Activated CD8-positive, alpha-beta T cell treated with anti-CD3 and anti-CD28 coated beads, Interleukin-2, amount 10 ng/mL, durations not matched to agents 7 days and 5 days (primary cell): ENCODE measurements at regions not wholly inside any gene's neighbourhood (a gene's known extent, or its start where the extent isn't known, plus 50 kb on each side); places are given as distances from the start of the nearest gene placed in this dataset.

Experiments used
- ATAC-seq: fragments of 150-1000 bp; cut with Tn5 transposase; one replicate; pipeline ENCODE4 v1.10.0; 2021; ENCODE audit warnings: moderate library complexity
- CTCF ChIA-PET: fragments of 350-600 bp; sonication (Branson Sonifier 250); formaldehyde crosslinking; loops from one replicate; lab custom pipeline; 2021; ENCODE audit warnings: antibody characterized with exemption; lab: Charles Lee
- POLR2A ChIA-PET: fragments of 350-600 bp; sonication (Branson Sonifier 250); formaldehyde crosslinking; loops from one replicate; lab custom pipeline; 2021; ENCODE audit warnings: antibody characterized with exemption; lab: Charles Lee
- DNase-seq: peaks from one replicate; pipeline ENCODE4 v3.0.0-alpha.2; 2020
- H3K27ac Mint-ChIP-seq: one replicate; pipeline ENCODE4 v1.8.0; 2021; ENCODE audit warnings: mild to moderate bottlenecking, mixed read lengths
- H3K27me3 Mint-ChIP-seq: one replicate; pipeline ENCODE4 v1.8.0; 2021; ENCODE audit warnings: low read depth, mixed read lengths
- H3K36me3 Mint-ChIP-seq: one replicate; pipeline ENCODE4 v1.8.0; 2021; ENCODE audit warnings: low read depth, mixed read lengths
- H3K4me1 Mint-ChIP-seq: one replicate; pipeline ENCODE4 v1.8.0; 2021; ENCODE audit warnings: low read depth, mixed read lengths
- H3K4me3 Mint-ChIP-seq: one replicate; pipeline ENCODE4 v1.8.0; 2021; ENCODE audit warnings: mild to moderate bottlenecking, mixed read lengths
- H3K9me3 Mint-ChIP-seq: one replicate; pipeline ENCODE4 v1.8.0; 2022; ENCODE audit warnings: mixed read lengths; ENCODE audit not compliant: insufficient read depth

DNA sequence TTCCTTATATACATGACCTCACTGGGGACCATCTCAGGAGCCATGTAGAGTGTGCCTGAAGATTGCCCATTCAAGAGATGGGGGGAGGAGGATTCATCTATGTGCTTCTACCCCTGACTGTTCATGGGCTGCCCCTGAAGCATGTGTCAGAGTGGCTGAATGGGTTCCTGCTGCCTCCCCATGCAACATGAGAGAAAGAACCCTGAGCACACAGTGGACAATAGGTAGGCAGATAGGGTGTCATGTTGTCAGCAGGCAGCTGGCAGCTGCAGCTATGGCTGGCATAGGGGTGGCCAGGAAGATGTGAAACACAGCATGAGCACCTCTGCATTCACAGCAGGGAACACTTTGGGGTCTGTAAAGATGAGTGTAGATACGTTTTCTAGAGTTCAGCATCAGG, 208.4 kb upstream of the CNR1 start:
- DNase-seq (no peak), ATAC-seq (no peak)
- no peaks in the 10 kb centered on the region for H3K36me3 Mint-ChIP-seq
- ChIA-PET CTCF (no interaction called here), POLR2A (no interaction called here)
- H3K27ac Mint-ChIP-seq: no peak overlapping the region
- H3K9me3 Mint-ChIP-seq: no peaks in the 10 kb centered on the region
- no peaks in the 10 kb centered on the region for H3K27me3 Mint-ChIP-seq
- H3K4me1 Mint-ChIP-seq: no peaks in the 10 kb centered on the region
- H3K4me3 Mint-ChIP-seq: no peak overlapping the region

DNA sequence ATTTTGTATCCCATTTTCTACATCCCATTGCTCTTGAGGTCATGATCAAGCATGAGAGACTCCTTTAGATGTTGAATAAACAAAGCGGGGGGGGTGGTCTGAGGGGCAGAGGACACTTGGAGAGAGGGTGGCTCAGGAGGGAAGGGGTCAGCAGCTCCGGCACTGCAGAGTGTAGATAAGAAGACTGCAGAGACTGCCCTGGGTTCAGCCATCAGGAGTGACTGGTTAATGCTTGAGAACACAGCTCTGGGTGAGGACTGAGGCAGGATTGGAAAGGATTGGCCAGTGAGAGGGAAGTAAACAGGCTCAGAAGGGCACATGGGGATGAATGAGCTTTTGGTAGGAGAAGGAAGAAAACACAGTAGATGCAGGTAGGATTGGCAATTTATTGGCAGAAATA, 205.3 kb upstream of the CNR1 start:
- DNase-seq (no peak), ATAC-seq (no peak)
- Mint-ChIP-seq H3K9me3 (no peaks in the 10 kb centered on the region), H3K4me1 (no peaks in the 10 kb centered on the region), H3K27me3 (no peaks in the 10 kb centered on the region), H3K36me3 (no peaks in the 10 kb centered on the region), H3K4me3 (no peak overlapping the region), H3K27ac (no peak overlapping the region)
- CTCF ChIA-PET: no interaction called here
- POLR2A ChIA-PET: no interaction called here

DNA sequence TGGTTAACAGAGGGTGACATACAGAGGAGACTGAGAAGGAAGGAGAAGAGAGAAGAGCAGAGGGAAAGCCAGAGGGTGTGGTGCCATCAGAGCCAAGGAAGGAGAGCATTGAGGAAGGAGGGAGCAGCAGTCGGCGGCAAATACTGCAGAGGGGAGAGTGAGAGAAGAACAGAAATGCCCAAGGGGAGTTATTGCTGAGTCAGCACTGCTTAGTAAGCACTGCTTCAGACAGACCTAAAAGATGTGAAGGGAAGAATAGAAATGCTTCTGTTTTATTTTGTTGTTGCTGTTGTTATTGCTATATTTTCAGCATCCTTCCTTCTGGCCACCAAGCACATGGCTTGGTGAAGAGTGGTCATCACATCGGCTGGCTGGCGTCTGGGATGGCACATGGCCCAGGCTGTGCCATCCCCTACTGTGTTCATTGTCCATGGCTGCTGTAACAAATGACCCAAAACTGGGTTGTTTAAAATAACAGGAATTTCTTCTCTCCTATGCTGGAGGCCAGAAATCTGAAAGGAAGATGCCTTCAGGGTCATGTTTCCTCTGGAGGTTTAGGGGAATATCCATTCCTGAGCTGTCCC, 204.1 kb upstream of the CNR1 start:
- Mint-ChIP-seq H3K4me3 (no peak overlapping the region), H3K27me3 (no peaks in the 10 kb centered on the region), H3K4me1 (no peaks in the 10 kb centered on the region), H3K36me3 (no peaks in the 10 kb centered on the region), H3K9me3 (no peaks in the 10 kb centered on the region), H3K27ac (no peak overlapping the region)
- CTCF ChIA-PET: no interaction called here
- ATAC-seq (no peak), DNase-seq (no peak)
- POLR2A ChIA-PET: no interaction called here

DNA sequence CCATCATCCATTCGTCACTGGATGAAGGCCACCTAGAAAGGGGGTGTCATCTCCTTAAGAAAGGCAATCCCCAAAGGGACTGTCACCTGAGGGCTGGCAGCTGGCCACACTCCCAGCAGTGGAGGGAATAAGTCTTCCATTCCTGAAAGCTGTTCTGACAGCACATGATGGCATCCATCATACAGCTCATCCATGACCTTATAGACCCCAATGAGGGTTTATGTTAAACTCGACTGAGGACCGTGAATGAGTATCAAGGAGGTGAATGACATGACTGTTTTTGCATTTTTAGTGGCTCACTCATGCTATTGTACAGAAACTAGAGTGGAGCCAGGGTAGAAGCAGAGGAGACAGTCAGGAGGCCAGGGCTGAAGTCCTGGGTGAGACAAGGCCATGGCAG, 203.1 kb upstream of the CNR1 start:
- POLR2A ChIA-PET: no interaction called here
- Mint-ChIP-seq H3K4me1 (no peaks in the 10 kb centered on the region), H3K4me3 (no peak overlapping the region), H3K27ac (no peak overlapping the region), H3K36me3 (no peaks in the 10 kb centered on the region), H3K27me3 (no peaks in the 10 kb centered on the region), H3K9me3 (no peaks in the 10 kb centered on the region)
- DNase-seq (no peak), ATAC-seq (no peak)
- CTCF ChIA-PET: no interaction called here

DNA sequence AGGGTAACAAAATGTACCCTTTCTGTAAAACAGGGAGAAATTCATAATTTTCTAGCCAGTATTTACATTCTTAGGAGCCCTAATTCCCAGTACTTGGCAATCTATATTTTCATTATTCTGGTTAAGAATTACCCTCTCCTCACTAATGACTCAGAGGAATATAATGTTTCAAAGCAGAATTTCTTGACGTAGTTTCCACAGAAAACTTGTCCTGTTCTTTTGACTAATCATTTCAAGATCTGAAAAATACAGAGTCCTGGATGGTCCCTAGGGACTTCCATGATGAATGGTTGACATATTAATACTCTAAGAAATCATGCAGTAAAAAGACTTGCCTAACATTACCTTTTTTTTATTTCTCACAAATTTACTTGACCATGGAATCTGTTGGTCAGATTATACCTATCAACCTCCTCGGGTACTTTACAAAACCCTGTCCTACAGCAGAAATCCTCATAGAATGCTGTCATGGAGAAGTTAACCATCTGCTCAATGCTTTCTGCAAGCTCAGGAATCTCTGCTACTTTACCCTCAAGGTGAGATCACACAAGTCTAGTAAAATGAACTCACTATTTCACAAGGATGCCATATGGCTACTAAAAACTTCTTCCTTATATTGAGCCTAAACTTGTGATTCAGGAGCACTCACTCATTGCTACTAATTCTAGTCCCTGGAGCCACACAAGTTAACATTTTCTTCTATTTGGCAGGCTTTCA, 202.1 kb upstream of the CNR1 start:
- DNase-seq (no peak), ATAC-seq (no peak)
- ChIA-PET POLR2A (no interaction called here), CTCF (no interaction called here)
- no peaks in the 10 kb centered on the region for H3K27me3 Mint-ChIP-seq
- H3K9me3 Mint-ChIP-seq: no peaks in the 10 kb centered on the region
- no peak overlapping the region for H3K27ac Mint-ChIP-seq
- H3K36me3 Mint-ChIP-seq: no peaks in the 10 kb centered on the region
- H3K4me1 Mint-ChIP-seq: no peaks in the 10 kb centered on the region
- no peak overlapping the region for H3K4me3 Mint-ChIP-seq

DNA sequence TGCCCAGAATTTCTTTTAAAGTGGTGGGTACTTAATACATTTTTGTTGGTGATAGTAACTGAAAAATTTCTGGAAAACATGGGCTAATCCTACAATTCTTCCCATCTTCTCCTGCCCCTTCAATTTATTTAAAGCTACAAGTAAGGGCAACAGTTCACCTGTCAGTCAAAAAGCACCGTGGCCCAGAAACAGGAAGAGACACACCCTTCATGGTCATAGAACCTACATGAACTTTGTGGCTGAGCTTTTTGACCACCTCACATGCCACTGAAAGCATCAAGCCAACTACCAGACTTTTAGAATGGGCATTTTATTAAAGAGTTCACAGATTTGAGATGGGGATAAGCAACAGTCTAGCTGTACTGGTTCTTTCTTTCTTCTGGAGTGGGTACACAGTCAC, 201.1 kb upstream of the CNR1 start:
- Mint-ChIP-seq H3K9me3 (no peaks in the 10 kb centered on the region), H3K27me3 (no peaks in the 10 kb centered on the region), H3K27ac (no peak overlapping the region), H3K4me1 (no peaks in the 10 kb centered on the region), H3K36me3 (no peaks in the 10 kb centered on the region), H3K4me3 (no peak overlapping the region)
- DNase-seq: no peak
- ATAC-seq: no peak
- POLR2A ChIA-PET: no interaction called here
- CTCF ChIA-PET: interaction anchor here (1.1 kb wide), 1 partner anchor 10 kb away, joined by 4 read pairs; no protein-coding TSS in a partner anchor

DNA sequence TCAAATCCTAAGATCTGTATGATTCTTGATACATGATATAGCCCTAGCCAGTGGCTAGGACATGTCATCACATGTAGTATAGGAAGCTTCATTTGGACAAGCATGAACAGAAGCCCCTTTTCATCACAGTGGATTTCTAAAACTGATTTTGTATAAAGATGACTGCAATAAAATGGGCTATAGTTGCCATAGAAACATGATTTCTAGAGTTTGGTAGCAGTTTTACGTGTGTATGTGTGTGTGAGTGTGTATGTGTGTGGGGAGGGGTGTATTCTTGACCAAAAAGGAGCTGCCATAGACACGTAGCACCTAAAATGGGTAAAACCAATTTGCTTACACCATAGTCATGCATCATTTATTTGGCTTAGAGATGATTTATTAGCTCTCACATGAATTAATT, 200.5 kb upstream of the CNR1 start:
- Mint-ChIP-seq H3K36me3 (no peaks in the 10 kb centered on the region), H3K4me3 (no peak overlapping the region), H3K27me3 (no peaks in the 10 kb centered on the region), H3K27ac (no peak overlapping the region), H3K9me3 (no peaks in the 10 kb centered on the region), H3K4me1 (no peaks in the 10 kb centered on the region)
- no peak for ATAC-seq
- no peak for DNase-seq
- ChIA-PET POLR2A (no interaction called here), CTCF (interaction anchor here (1.1 kb wide), 1 partner anchor 10 kb away, joined by 4 read pairs; no protein-coding TSS in a partner anchor)

DNA sequence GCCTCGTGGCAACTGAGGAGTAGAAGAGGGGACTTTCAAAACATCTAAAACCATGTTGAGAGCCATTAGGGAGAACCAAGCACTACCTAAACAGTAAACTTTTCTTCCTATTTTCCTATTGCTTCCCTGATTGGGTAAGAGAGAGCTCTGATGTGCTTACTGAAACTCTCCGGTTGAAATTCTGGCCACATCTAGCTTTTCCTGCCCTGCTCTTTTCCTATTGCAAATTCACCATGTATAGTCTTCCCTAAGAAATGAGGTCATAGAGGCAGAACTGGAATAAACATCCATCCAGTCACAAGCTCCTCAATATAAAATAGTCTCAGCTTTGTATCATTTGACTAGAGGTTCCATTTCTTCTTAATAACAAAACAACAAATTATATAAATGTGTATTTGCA, 199.5 kb upstream of the CNR1 start:
- H3K9me3 Mint-ChIP-seq: no peaks in the 10 kb centered on the region
- H3K4me3 Mint-ChIP-seq: no peak overlapping the region
- ChIA-PET CTCF (no interaction called here), POLR2A (no interaction called here)
- no peaks in the 10 kb centered on the region for H3K27me3 Mint-ChIP-seq
- no peak overlapping the region for H3K27ac Mint-ChIP-seq
- H3K4me1 Mint-ChIP-seq: no peaks in the 10 kb centered on the region
- no peaks in the 10 kb centered on the region for H3K36me3 Mint-ChIP-seq
- ATAC-seq (no peak), DNase-seq (no peak)

DNA sequence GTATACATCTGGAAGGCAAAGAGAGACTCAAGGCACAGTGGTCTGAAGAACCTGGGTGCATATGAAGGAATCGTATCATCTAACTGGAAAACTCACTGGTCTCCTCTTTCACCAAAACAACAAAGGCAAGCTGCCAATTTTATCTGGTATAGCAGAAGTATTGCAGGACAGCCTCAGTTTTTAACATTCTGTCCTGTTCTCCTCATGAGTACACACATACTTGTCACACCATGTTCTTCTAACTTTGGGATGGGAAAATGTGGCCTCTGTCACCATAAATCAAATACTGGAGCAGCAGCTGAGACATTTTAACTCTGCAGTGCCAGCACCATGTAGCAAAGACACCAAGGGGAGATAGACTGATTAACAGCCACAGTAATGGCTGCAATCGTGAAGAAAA, 199.1 kb upstream of the CNR1 start:
- Mint-ChIP-seq H3K36me3 (no peaks in the 10 kb centered on the region), H3K27ac (no peak overlapping the region), H3K4me3 (no peak overlapping the region), H3K4me1 (no peaks in the 10 kb centered on the region), H3K27me3 (no peaks in the 10 kb centered on the region), H3K9me3 (no peaks in the 10 kb centered on the region)
- ATAC-seq (no peak), DNase-seq (no peak)
- POLR2A ChIA-PET: no interaction called here
- CTCF ChIA-PET: no interaction called here

DNA sequence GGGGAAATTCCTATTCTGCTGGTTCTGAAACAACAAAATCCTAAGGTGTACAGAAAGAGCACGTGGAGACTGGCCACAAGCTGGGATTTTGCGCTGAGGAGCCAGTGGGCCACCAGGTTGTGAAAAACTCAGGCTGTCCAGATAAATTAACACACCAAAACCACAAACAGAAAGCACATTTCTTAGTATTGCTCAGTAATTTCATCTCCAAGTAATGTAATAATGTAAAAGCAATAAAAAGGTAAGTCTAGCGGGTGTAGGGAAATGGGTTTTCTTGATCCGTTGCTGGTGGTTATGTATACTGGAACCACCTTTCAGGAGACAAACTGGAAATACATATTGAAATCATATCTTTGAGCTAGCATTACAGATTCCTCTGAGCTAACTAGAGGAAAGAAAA, 195.6 kb upstream of the CNR1 start:
- Mint-ChIP-seq H3K36me3 (no peaks in the 10 kb centered on the region), H3K4me1 (no peaks in the 10 kb centered on the region), H3K9me3 (no peaks in the 10 kb centered on the region), H3K27me3 (no peaks in the 10 kb centered on the region), H3K27ac (no peak overlapping the region), H3K4me3 (no peak overlapping the region)
- ChIA-PET CTCF (no interaction called here), POLR2A (no interaction called here)
- DNase-seq (no peak), ATAC-seq (no peak)

DNA sequence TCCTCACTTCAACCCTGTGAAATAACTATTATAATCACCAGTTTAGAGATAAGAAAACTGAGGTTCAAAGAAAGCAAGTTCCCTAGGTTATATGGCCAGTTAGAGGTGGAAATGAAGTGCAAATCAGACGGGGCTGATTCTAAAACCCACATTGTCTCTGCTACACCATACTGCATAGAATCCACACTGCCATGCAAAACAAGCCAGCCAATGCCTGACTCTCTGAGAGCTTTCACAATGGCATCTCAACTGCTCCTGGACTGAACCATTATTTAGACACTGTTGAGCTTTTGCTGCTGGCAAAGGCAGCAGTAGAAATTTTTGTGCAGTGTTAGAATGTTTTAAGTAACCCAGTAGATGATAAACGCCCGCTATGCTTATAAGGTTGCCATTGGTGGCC, 195.2 kb upstream of the CNR1 start:
- H3K36me3 Mint-ChIP-seq: no peaks in the 10 kb centered on the region
- no peaks in the 10 kb centered on the region for H3K4me1 Mint-ChIP-seq
- H3K27ac Mint-ChIP-seq: no peak overlapping the region
- no peaks in the 10 kb centered on the region for H3K27me3 Mint-ChIP-seq
- CTCF ChIA-PET: no interaction called here
- no peak overlapping the region for H3K4me3 Mint-ChIP-seq
- no peak for ATAC-seq
- no peaks in the 10 kb centered on the region for H3K9me3 Mint-ChIP-seq
- DNase-seq: no peak
- POLR2A ChIA-PET: no interaction called here

DNA sequence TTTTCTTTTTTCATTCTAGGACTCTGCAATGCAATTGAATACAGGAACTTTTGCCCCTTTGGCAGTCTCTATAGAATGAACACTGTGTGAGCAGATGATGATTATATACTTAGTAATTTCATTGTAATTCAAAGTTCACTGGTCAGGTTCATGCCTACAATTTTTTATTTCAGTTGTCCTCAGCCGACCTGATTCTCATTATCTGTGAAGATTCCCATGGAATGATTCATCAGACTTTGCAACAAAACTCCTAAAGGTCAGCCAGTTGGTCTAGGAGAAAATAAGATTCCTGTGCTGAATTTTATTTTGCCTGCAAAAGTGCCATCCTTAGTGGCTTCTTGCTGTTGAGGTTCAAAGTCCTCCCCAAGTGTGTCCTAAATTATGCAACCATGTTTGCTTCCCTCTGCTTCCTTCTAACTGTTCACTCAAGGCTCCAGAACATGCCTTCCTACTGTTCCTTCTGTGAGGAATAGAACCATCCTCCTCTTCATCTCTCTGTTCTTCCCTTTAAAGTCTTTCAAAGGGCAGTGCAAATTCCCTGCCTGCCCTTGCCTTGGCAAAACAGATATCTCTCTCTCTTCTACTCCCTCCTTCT, 194.2 kb upstream of the CNR1 start:
- Mint-ChIP-seq H3K9me3 (no peaks in the 10 kb centered on the region), H3K36me3 (no peaks in the 10 kb centered on the region), H3K27ac (no peak overlapping the region), H3K27me3 (no peaks in the 10 kb centered on the region), H3K4me1 (no peaks in the 10 kb centered on the region), H3K4me3 (no peak overlapping the region)
- ChIA-PET CTCF (no interaction called here), POLR2A (no interaction called here)
- ATAC-seq (no peak), DNase-seq (no peak)
